Glutamatergic neuron (in vitro differentiated cells): ENCODE measurements at regions not wholly inside any gene's neighbourhood (a gene's known extent, or its start where the extent isn't known, plus 50 kb on each side); places are given as distances from the start of the nearest gene placed in this dataset.

Experiments
- DNase-seq: peaks from one replicate; pipeline ENCODE4 v3.0.0; 2022
- H3K27ac Mint-ChIP-seq: one replicate; pipeline ENCODE4 v1.8.0; 2020; ENCODE audit warnings: mild to moderate bottlenecking, mixed read lengths, inconsistent platforms; ENCODE audit not compliant: unreplicated experiment
- H3K27me3 Mint-ChIP-seq: one replicate; pipeline ENCODE4 v1.8.0; 2020; ENCODE audit warnings: mild to moderate bottlenecking, moderate library complexity, mixed read lengths, inconsistent platforms; ENCODE audit not compliant: unreplicated experiment
- H3K36me3 Mint-ChIP-seq: one replicate; pipeline ENCODE4 v1.8.0; 2020; ENCODE audit warnings: mild to moderate bottlenecking, mixed read lengths, inconsistent platforms; ENCODE audit not compliant: unreplicated experiment
- H3K4me1 Mint-ChIP-seq: one replicate; pipeline ENCODE4 v1.8.0; 2020; ENCODE audit warnings: mild to moderate bottlenecking, low read depth, mixed read lengths, inconsistent platforms; ENCODE audit not compliant: unreplicated experiment
- H3K4me3 Mint-ChIP-seq: one replicate; pipeline ENCODE4 v1.8.0; 2020; ENCODE audit warnings: mild to moderate bottlenecking, mixed read lengths, inconsistent platforms; ENCODE audit not compliant: unreplicated experiment
- H3K9me3 Mint-ChIP-seq: one replicate; pipeline ENCODE4 v1.8.0; 2020; ENCODE audit warnings: mild to moderate bottlenecking, moderate library complexity, mixed read lengths, inconsistent platforms; ENCODE audit not compliant: unreplicated experiment
- CTCF ChIP-seq: fragments of 200-600 bp; sonication (generic); IDR thresholded peaks from one replicate; pipeline ENCODE4 v1.5.0; 2021; ENCODE audit not compliant: partially characterized antibody, unreplicated experiment

GRCh38 chr1:83554174-83554573, 444.8 kb downstream of the TTLL7 start:
- Mint-ChIP-seq H3K9me3 (peaks cover 1% of the 10 kb centered on the region), H3K27me3 (no peaks in the 10 kb centered on the region), H3K4me1 (no peaks in the 10 kb centered on the region), H3K4me3 (no peak overlapping the region), H3K27ac (no peak overlapping the region), H3K36me3 (no peaks in the 10 kb centered on the region)
- TF ChIP-seq CTCF, result no peak
- no peak for DNase-seq

GRCh38 chr1:83552820-83553219, 446.1 kb downstream of the TTLL7 start:
- no peak overlapping the region for H3K27ac Mint-ChIP-seq
- H3K4me3 Mint-ChIP-seq, result no peak overlapping the region
- peaks cover 1% of the 10 kb centered on the region for H3K9me3 Mint-ChIP-seq
- DNase-seq, result no peak
- H3K36me3 Mint-ChIP-seq, result no peaks in the 10 kb centered on the region
- no peak for TF ChIP-seq CTCF
- no peaks in the 10 kb centered on the region for H3K4me1 Mint-ChIP-seq
- H3K27me3 Mint-ChIP-seq, result no peaks in the 10 kb centered on the region

GRCh38 chr1:83548311-83548710, 450.6 kb downstream of the TTLL7 start:
- Mint-ChIP-seq H3K36me3 (no peaks in the 10 kb centered on the region), H3K27me3 (no peaks in the 10 kb centered on the region), H3K4me3 (no peak overlapping the region), H3K27ac (no peak overlapping the region), H3K9me3 (no peaks in the 10 kb centered on the region), H3K4me1 (no peaks in the 10 kb centered on the region)
- TF ChIP-seq CTCF, result no peak
- no peak for DNase-seq

GRCh38 chr1:83547901-83548300, 451.0 kb downstream of the TTLL7 start:
- DNase-seq, result no peak
- H3K4me1 Mint-ChIP-seq, result no peaks in the 10 kb centered on the region
- no peaks in the 10 kb centered on the region for H3K27me3 Mint-ChIP-seq
- TF ChIP-seq CTCF, result no peak
- H3K27ac Mint-ChIP-seq, result no peak overlapping the region
- H3K4me3 Mint-ChIP-seq, result no peak overlapping the region
- no peaks in the 10 kb centered on the region for H3K36me3 Mint-ChIP-seq
- no peaks in the 10 kb centered on the region for H3K9me3 Mint-ChIP-seq

- Mint-ChIP-seq H3K9me3 (no peaks in the 10 kb centered on the region), H3K27me3 (no peaks in the 10 kb centered on the region), H3K36me3 (no peaks in the 10 kb centered on the region), H3K4me3 (no peak overlapping the region), H3K27ac (no peak overlapping the region), H3K4me1 (no peaks in the 10 kb centered on the region)
- no peak for TF ChIP-seq CTCF
- DNase-seq, result no peak
Observed at GRCh38 chr1:83546874-83547273, 452.1 kb downstream of the TTLL7 start.
